ENCODE measurements at regions not wholly inside any gene's neighbourhood (a gene's known extent, or its start where the extent isn't known, plus 50 kb on each side); places are given as distances from the start of the nearest gene placed in this dataset.
"Not testable (repeated sequence)": the region's sequence is repeated elsewhere in the genome, so short reads cannot be mapped to it uniquely, and the experiment has no call there.

GRCh38 chrX:123049071-123049625 is 134.9 kb upstream of the GRIA3 start:
- no peak for DNase-seq

GRCh38 chrX:123060986-123061385 is 123.1 kb upstream of the GRIA3 start:
- no peak for DNase-seq

GRCh38 chrX:123064053-123064452 is 120.0 kb upstream of the GRIA3 start:
- no peak for DNase-seq

- no peak for DNase-seq
These were observed 111.2 kb upstream of the GRIA3 start for GRCh38 chrX:123072686-123073385.

- DNase-seq: no peak
These were observed 108.0 kb upstream of the GRIA3 start for GRCh38 chrX:123075947-123076561.

- no peak for DNase-seq
These were observed 106.4 kb upstream of the GRIA3 start for GRCh38 chrX:123077631-123078030.

GRCh38 chrX:123080065-123080464 is 104.0 kb upstream of the GRIA3 start:
- no peak for DNase-seq

- no peak for DNase-seq
These were observed 102.3 kb upstream of the GRIA3 start for GRCh38 chrX:123081776-123082175.

- no peak for DNase-seq
These were observed 100.2 kb upstream of the GRIA3 start for GRCh38 chrX:123083924-123084323.

- DNase-seq: no peak
These were observed 99.3 kb upstream of the GRIA3 start for GRCh38 chrX:123084797-123085196.

GRCh38 chrX:123085311-123085940 is 98.7 kb upstream of the GRIA3 start:
- DNase-seq: no peak

GRCh38 chrX:123086768-123087167 is 97.3 kb upstream of the GRIA3 start:
- no peak for DNase-seq

GRCh38 chrX:123087326-123087725 is 96.8 kb upstream of the GRIA3 start:
- DNase-seq: no peak

- DNase-seq: no peak
These were observed 95.7 kb upstream of the GRIA3 start for GRCh38 chrX:123088331-123088730.

GRCh38 chrX:123088930-123089329 is 95.1 kb upstream of the GRIA3 start:
- DNase-seq: no peak

- no peak for DNase-seq
These were observed 90.3 kb upstream of the GRIA3 start for GRCh38 chrX:123093792-123094191.

GRCh38 chrX:123108513-123109427 is 75.3 kb upstream of the GRIA3 start:
- no peak for DNase-seq

- DNase-seq: no peak
These were observed 62.8 kb upstream of the GRIA3 start for GRCh38 chrX:123121241-123121640.

- DNase-seq: not testable (repeated sequence)
These were observed 54.3 kb upstream of the GRIA3 start for GRCh38 chrX:123129805-123130204.

Data from NCI-H1694 (cell line).